ENCODE measurements at regions not wholly inside any gene's neighbourhood (a gene's known extent, or its start where the extent isn't known, plus 50 kb on each side); places are given as distances from the start of the nearest gene placed in this dataset.

DNA sequence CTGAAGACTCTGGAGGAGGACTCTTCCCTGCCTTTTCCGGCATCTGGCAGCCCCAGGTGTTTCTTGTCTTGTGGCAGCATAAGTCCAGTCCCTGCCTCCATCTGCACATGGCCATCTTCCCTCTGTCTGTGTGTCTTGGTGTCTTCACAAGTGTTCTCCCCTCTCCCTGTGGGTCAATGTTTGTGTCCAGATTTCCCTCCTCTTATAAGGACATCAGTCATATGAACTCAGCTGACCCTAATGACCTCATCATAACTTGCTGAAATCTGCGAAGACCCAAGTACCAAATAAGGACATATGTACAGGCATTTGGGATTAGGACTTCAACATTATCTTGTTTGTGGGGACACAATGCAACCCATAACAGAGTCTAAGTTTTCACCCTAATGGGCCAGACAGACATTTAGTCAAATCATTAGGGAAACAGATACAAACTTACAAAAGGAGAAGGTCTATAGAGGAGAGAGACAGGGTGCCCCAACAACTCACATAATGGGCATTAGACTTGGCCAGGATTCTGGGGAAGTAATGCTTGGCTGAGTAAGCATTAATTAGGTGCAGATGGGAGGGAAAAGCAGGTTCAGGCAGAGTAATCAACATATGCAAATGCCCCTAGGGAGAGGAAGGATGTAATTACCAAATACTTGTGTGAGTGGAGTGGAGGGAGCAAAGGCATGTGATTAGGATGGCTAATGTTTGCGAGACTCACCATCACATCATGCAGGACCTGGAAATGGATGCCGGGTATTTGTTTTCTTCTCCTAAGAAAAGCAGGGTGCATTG lies 372.8 kb upstream of the TBL1XR1 start:
- Histone ChIP-seq H3K9me3 (no peaks in the 10 kb centered on the region), H3K27ac (no peak overlapping the region), H3K36me3 (ENCODE audit: low read depth, missing control alignments) (no peaks in the 10 kb centered on the region), H3K27me3 (no peaks in the 10 kb centered on the region), H3K4me1 (no peaks in the 10 kb centered on the region), H3K4me3 (no peak overlapping the region)
- intact Hi-C loops (cut with DNase I; ENCODE audit: low total_unique reads) = no loop called here
- TF ChIP-seq, protein P1, sequence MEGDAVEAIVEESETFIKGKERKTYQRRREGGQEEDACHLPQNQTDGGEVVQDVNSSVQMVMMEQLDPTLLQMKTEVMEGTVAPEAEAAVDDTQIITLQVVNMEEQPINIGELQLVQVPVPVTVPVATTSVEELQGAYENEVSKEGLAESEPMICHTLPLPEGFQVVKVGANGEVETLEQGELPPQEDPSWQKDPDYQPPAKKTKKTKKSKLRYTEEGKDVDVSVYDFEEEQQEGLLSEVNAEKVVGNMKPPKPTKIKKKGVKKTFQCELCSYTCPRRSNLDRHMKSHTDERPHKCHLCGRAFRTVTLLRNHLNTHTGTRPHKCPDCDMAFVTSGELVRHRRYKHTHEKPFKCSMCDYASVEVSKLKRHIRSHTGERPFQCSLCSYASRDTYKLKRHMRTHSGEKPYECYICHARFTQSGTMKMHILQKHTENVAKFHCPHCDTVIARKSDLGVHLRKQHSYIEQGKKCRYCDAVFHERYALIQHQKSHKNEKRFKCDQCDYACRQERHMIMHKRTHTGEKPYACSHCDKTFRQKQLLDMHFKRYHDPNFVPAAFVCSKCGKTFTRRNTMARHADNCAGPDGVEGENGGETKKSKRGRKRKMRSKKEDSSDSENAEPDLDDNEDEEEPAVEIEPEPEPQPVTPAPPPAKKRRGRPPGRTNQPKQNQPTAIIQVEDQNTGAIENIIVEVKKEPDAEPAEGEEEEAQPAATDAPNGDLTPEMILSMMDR (IDR thresholded peaks at IDR 0.05) = no peak
- no peak for TF ChIP-seq POLR2A (IDR thresholded peaks at IDR 0.05)
- DNase-seq = no peak
- WGBS, 2 donors = 73 to 79% methylated on average over 4 of the region's 4 CpGs

DNA sequence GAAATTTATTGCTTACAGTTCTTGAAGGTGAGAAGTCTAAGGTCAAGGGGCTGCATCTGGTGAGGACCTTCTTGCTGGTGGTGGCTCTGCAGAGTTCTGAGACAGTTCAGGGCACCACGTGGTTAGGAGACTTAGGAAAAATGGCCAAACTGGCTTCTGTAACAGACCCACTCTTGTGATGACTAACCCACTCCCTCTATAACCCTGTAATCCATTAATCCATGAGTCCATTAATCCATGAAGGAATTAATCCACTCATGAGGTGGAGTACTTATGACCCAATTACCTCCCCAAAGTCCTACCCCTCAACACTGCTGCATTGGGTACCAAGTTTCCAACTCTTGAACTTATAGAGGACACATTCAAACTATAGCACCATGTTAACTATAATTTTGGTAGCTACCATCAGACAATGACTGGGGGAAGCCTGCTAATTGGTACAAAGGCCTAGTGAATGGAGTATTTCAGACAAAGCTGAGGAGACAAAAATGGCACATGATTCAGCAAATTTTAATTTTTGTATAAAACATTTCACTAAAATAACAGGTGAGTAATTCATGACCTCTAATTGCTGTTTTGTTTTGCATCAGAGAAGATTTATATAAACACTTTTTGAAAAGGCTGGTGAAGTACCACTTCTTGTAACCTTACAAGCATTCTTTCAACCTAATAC lies 374.1 kb upstream of the TBL1XR1 start:
- Histone ChIP-seq H3K27ac (no peak overlapping the region), H3K27me3 (no peaks in the 10 kb centered on the region), H3K36me3 (ENCODE audit: low read depth, missing control alignments) (no peaks in the 10 kb centered on the region), H3K9me3 (no peaks in the 10 kb centered on the region), H3K4me3 (no peak overlapping the region), H3K4me1 (no peaks in the 10 kb centered on the region)
- no peak for DNase-seq
- WGBS, 2 donors = 89 to 100% methylated on average over 1 of the region's 1 CpG
- TF ChIP-seq POLR2A (IDR thresholded peaks at IDR 0.05) = no peak
- TF ChIP-seq, protein P1 (IDR thresholded peaks at IDR 0.05) = no peak
- intact Hi-C loops (cut with DNase I; ENCODE audit: low total_unique reads) = no loop called here

DNA sequence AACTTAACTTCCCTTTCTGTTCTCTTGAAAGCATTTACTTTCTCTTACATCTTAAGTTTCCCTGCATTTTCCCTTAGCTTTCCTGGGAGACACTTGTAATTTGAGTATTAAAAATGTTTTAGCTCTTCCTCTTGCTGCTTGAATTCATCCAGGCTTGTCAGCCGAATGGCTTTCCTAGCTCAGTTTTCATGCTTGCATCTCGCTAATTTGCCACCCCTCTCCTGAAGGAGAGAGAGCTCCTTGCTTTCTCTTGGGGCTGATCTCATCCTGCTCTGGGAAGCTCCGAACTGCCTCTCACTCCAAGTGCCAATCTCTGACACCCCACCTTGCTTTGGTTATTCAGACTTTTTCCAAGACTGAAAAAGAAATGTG lies 374.6 kb upstream of the TBL1XR1 start:
- intact Hi-C loops (cut with DNase I; ENCODE audit: low total_unique reads) = no loop called here
- H3K4me3 ChIP-seq = no peak overlapping the region
- H3K36me3 ChIP-seq (ENCODE audit: low read depth, missing control alignments) = no peaks in the 10 kb centered on the region
- H3K27me3 ChIP-seq = no peaks in the 10 kb centered on the region
- H3K27ac ChIP-seq = no peak overlapping the region
- no peak for DNase-seq
- TF ChIP-seq, protein P1 (IDR thresholded peaks at IDR 0.05) = no peak
- no peak for TF ChIP-seq POLR2A (IDR thresholded peaks at IDR 0.05)
- WGBS, 2 donors = 81 to 91% methylated on average over 3 of the region's 3 CpGs
- H3K9me3 ChIP-seq = no peaks in the 10 kb centered on the region
- no peaks in the 10 kb centered on the region for H3K4me1 ChIP-seq

DNA sequence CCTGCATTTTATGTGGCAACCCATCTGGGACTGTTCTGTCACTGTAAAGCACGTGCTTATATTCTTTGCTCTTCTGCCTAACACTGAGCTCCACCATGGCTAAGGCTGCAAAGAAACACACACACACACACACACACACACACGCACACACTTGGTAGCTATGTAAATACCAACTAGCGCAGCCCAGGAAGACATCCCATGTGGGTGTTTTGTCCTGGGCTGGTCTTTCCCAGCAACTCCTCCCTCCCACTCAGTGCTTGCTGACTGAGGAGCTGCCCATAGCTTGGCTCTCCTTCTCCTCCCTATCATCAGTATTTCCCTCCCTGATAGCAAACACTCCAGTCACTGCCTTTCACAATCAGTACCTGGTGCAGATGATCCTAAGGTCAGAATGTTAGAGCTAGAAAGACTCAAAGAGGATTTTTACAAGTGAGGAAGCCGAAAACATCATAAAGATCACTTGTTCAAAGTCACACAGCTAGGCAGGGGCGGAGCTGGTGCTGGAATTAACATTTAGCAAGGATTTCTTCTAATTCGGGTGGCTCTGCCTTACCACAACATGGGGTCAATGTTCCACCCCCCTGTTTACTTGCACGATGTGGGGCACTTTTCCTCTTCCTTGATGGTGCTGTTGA lies 377.1 kb upstream of the TBL1XR1 start:
- Histone ChIP-seq H3K4me1 (no peaks in the 10 kb centered on the region), H3K4me3 (no peak overlapping the region), H3K27me3 (no peaks in the 10 kb centered on the region), H3K27ac (no peak overlapping the region), H3K36me3 (ENCODE audit: low read depth, missing control alignments) (no peaks in the 10 kb centered on the region), H3K9me3 (no peaks in the 10 kb centered on the region)
- intact Hi-C loops (cut with DNase I; ENCODE audit: low total_unique reads) = no loop called here
- TF ChIP-seq, protein P1 (IDR thresholded peaks at IDR 0.05) = no peak
- TF ChIP-seq POLR2A (IDR thresholded peaks at IDR 0.05) = no peak
- WGBS, 2 donors = 78 to 80% methylated on average over 7 of the region's 7 CpGs
- peak; percentile 26 for DNase-seq

Data from testis (tissue), 2 donors.